ENCODE measurements at regions not wholly inside any gene's neighbourhood (a gene's known extent, or its start where the extent isn't known, plus 50 kb on each side); places are given as distances from the start of the nearest gene placed in this dataset.

- H3K9me3 ChIP-seq (ENCODE audit: severe bottlenecking): no peaks in the 10 kb centered on the region
- TF ChIP-seq CTCF (IDR thresholded peaks at IDR 0.05; ENCODE audit: low read depth, low read length): no peak
- no peak overlapping the region for H3K4me3 ChIP-seq (ENCODE audit: low read depth, low read length)
Measured at GRCh38 chr2:195214072-195214471, 443.0 kb upstream of the SLC39A10 start.

GRCh38 chr2:195212586-195212985 is 444.4 kb upstream of the SLC39A10 start:
- no peak for TF ChIP-seq CTCF (IDR thresholded peaks at IDR 0.05; ENCODE audit: low read depth, low read length)

More at GRCh38 chr2:195214072-195214471, 443.0 kb upstream of the SLC39A10 start:
- Histone ChIP-seq H3K27ac (no peak overlapping the region), H3K36me3 (no peaks in the 10 kb centered on the region), H3K27me3 (ENCODE audit: insufficient read depth, low read depth, severe bottlenecking) (no peaks in the 10 kb centered on the region)
- DNase-seq: no peak

DNA sequence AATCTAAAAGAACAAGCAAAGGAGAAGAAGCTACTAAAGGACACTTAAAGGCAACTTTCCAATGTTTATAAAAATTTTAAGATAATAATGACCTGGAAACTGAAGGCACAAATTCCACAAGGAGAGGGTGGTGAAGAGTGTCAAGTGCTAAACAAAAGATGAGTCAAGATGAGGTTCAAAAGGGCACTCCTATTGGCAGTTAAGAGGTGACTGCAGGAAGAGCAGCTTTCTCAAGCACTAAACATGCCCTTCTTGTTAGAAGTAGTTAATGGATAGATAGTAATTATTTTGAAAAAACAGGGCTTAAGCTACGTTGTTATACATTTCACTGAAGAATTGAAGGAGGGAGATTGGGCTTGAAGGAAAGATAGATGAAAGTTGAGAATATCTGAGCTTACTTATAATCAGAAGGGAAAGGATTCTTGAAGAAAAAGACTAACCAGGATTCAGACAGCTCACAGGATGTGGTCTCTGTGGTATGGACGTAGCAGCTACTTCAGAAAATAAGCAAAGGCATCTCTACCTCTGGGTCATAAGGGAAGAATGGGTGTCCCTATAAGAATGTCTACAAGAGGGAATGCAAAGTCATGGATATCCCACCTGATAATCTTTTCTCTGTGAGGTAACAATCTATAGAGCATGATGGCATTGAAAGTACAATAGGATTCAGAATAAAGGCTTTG is 454.7 kb upstream of the SLC39A10 start:
- TF ChIP-seq CTCF (IDR thresholded peaks at IDR 0.05; ENCODE audit: low read depth, low read length): no peak
- Histone ChIP-seq H3K4me3 (ENCODE audit: low read depth, low read length) (no peak overlapping the region), H3K9me3 (ENCODE audit: severe bottlenecking) (no peaks in the 10 kb centered on the region), H3K27ac (no peak overlapping the region), H3K27me3 (ENCODE audit: insufficient read depth, low read depth, severe bottlenecking) (no peaks in the 10 kb centered on the region), H3K36me3 (no peaks in the 10 kb centered on the region)
- DNase-seq: no peak

More at GRCh38 chr2:195212586-195212985, 444.4 kb upstream of the SLC39A10 start:
- no peak overlapping the region for H3K27ac ChIP-seq
- H3K36me3 ChIP-seq: no peaks in the 10 kb centered on the region
- no peaks in the 10 kb centered on the region for H3K27me3 ChIP-seq (ENCODE audit: insufficient read depth, low read depth, severe bottlenecking)
- no peak overlapping the region for H3K4me3 ChIP-seq (ENCODE audit: low read depth, low read length)
- peak; percentile 20 for DNase-seq
- no peaks in the 10 kb centered on the region for H3K9me3 ChIP-seq (ENCODE audit: severe bottlenecking)

- Histone ChIP-seq H3K4me3 (ENCODE audit: low read depth, low read length) (no peak overlapping the region), H3K27ac (no peak overlapping the region), H3K27me3 (ENCODE audit: insufficient read depth, low read depth, severe bottlenecking) (no peaks in the 10 kb centered on the region), H3K9me3 (ENCODE audit: severe bottlenecking) (no peaks in the 10 kb centered on the region), H3K36me3 (no peaks in the 10 kb centered on the region)
- TF ChIP-seq CTCF (IDR thresholded peaks at IDR 0.05; ENCODE audit: low read depth, low read length): no peak
- DNase-seq: no peak
Measured at GRCh38 chr2:195199864-195200263, 457.2 kb upstream of the SLC39A10 start.

DNA sequence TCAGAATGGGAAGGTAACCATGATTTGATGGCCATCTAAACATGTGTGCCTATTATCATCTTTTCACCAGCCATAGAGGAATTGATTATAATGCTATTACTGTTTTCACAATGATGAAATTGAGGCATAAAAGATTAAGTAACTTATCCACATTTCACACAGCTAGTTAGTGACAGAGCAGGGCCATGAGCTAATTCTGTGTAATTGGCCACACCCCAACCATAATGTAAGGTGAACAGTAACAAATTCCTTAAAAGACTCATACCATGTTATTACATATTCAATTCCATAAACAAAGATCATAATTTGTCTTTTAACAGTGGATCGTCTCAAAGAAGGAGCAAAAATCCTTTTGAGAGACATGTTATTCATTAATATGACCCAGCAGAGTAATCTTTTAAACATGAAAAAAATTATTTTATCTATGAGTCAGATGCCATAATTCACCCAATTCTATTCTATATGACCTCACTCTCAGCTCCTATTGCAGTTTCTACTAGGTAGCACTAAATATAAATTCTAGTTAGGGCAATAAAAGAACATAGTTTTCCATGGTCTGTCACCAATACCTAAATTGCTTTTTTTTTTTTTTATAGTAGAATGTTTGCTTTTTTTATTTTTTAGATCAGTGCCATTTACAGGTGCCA is 475.8 kb upstream of the SLC39A10 start:
- no peaks in the 10 kb centered on the region for H3K27me3 ChIP-seq (ENCODE audit: insufficient read depth, low read depth, severe bottlenecking)
- H3K4me3 ChIP-seq (ENCODE audit: low read depth, low read length): no peak overlapping the region
- no peak for TF ChIP-seq CTCF (IDR thresholded peaks at IDR 0.05; ENCODE audit: low read depth, low read length)
- H3K27ac ChIP-seq: no peak overlapping the region
- no peaks in the 10 kb centered on the region for H3K9me3 ChIP-seq (ENCODE audit: severe bottlenecking)
- no peak for DNase-seq
- H3K36me3 ChIP-seq: no peaks in the 10 kb centered on the region

Measured in WERI-Rb-1 (cell line).